ENCODE measurements at regions not wholly inside any gene's neighbourhood (a gene's known extent, or its start where the extent isn't known, plus 50 kb on each side); places are given as distances from the start of the nearest gene placed in this dataset.

- no peak for TF ChIP-seq CTCF (IDR thresholded peaks at IDR 0.05)
- no peak for TF ChIP-seq POLR2A (IDR thresholded peaks at IDR 0.05)
Measured at GRCh38 chr11:112769170-112769569, 192.1 kb upstream of the NCAM1 start.
